ENCODE measurements at regions not wholly inside any gene's neighbourhood (a gene's known extent, or its start where the extent isn't known, plus 50 kb on each side); places are given as distances from the start of the nearest gene placed in this dataset.

GRCh38 chr2:3000125-3000524 lies 377.5 kb downstream of the EIPR1 start:
- POLR2A ChIA-PET = no interaction called here
- H3K4me1 Mint-ChIP-seq (ENCODE audit: low read depth) = no peaks in the 10 kb centered on the region
- H3K27me3 ChIP-seq (ENCODE audit: control insufficient read depth in 1 of 2, insufficient read depth in 2 of 2, low read length in 2 of 2) = peaks cover 0 to 3% of the 10 kb centered on the region in 2 experiments
- intact Hi-C loops (cut with DNase I, micrococcal nuclease) = no loop called here
- no peak overlapping the region for H3K4me3 Mint-ChIP-seq
- CTCF ChIA-PET = no interaction called here
- no peaks in the 10 kb centered on the region for H3K36me3 ChIP-seq (ENCODE audit: insufficient read depth, low read length)
- no peaks in the 10 kb centered on the region for H3K9me3 ChIP-seq (ENCODE audit: control insufficient read depth in 1 of 2, insufficient read depth in 1 of 2, low read length in 2 of 2)
- no peak for ATAC-seq (ENCODE audit: poor library complexity)
- TF ChIP-seq, protein P1, sequence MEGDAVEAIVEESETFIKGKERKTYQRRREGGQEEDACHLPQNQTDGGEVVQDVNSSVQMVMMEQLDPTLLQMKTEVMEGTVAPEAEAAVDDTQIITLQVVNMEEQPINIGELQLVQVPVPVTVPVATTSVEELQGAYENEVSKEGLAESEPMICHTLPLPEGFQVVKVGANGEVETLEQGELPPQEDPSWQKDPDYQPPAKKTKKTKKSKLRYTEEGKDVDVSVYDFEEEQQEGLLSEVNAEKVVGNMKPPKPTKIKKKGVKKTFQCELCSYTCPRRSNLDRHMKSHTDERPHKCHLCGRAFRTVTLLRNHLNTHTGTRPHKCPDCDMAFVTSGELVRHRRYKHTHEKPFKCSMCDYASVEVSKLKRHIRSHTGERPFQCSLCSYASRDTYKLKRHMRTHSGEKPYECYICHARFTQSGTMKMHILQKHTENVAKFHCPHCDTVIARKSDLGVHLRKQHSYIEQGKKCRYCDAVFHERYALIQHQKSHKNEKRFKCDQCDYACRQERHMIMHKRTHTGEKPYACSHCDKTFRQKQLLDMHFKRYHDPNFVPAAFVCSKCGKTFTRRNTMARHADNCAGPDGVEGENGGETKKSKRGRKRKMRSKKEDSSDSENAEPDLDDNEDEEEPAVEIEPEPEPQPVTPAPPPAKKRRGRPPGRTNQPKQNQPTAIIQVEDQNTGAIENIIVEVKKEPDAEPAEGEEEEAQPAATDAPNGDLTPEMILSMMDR (IDR thresholded peaks at IDR 0.05) = no peak
- H3K4me3 ChIP-seq (ENCODE audit: low read length) = no peak overlapping the region
- H3K27ac ChIP-seq (ENCODE audit: low read depth in 1 of 2, low read length in 2 of 2) = no peak overlapping the region
- H3K27me3 Mint-ChIP-seq = peaks cover 18% of the 10 kb centered on the region
- no peaks in the 10 kb centered on the region for H3K36me3 Mint-ChIP-seq (ENCODE audit: low read depth)
- DNase-seq = no peak
- no peaks in the 10 kb centered on the region for H3K4me1 ChIP-seq (ENCODE audit: insufficient read depth, low read length)
- no peaks in the 10 kb centered on the region for H3K9me3 Mint-ChIP-seq
- no peak overlapping the region for H3K27ac Mint-ChIP-seq

- Histone ChIP-seq H3K4me3 (ENCODE audit: low read length) (no peak overlapping the region), H3K9me3 (ENCODE audit: control insufficient read depth in 1 of 2, insufficient read depth in 1 of 2, low read length in 2 of 2) (no peaks in the 10 kb centered on the region), H3K4me1 (ENCODE audit: insufficient read depth, low read length) (no peaks in the 10 kb centered on the region), H3K36me3 (ENCODE audit: insufficient read depth, low read length) (no peaks in the 10 kb centered on the region), H3K27ac (ENCODE audit: low read depth in 1 of 2, low read length in 2 of 2) (no peak overlapping the region), H3K27me3 (ENCODE audit: control insufficient read depth in 1 of 2, insufficient read depth in 2 of 2, low read length in 2 of 2) (peaks cover 0 to 3% of the 10 kb centered on the region in 2 experiments)
- ChIA-PET CTCF (no interaction called here), POLR2A (no interaction called here)
- no peak overlapping the region for H3K27ac Mint-ChIP-seq
- H3K36me3 Mint-ChIP-seq (ENCODE audit: low read depth) = no peaks in the 10 kb centered on the region
- ATAC-seq (ENCODE audit: poor library complexity) (no peak), DNase-seq (no peak)
- peaks cover 11% of the 10 kb centered on the region for H3K27me3 Mint-ChIP-seq
- TF ChIP-seq, protein P1 (IDR thresholded peaks at IDR 0.05) = no peak
- no peak overlapping the region for H3K4me3 Mint-ChIP-seq
- intact Hi-C loops (cut with DNase I, micrococcal nuclease) = no loop called here
- H3K9me3 Mint-ChIP-seq = no peaks in the 10 kb centered on the region
- no peaks in the 10 kb centered on the region for H3K4me1 Mint-ChIP-seq (ENCODE audit: low read depth)
Measured at GRCh38 chr2:2998971-2999370, 378.6 kb downstream of the EIPR1 start.

DNA sequence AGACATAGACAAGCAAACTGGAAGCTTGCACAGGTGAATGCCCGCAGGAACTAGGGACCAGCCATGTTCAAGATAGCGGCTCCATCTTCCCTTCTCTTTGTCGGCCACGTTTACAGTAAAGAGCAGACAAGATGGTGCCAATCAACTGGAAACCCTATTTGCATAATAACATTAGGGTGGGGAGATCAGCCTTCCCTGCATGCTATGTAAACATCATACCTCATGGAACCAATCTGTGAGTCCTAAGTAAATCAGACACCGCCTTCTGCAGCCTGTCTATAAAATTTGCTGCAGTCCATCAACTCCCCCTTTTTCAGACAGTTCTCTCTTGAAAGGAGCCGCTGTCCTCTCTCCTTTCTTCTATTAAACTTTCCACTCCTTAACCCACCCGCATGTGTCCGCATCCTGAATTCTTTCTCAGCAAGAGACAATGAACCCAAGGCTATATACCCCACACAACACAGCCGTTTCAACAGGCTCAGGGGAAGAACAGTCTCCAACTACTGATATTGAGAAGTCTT lies 384.4 kb downstream of the EIPR1 start:
- Mint-ChIP-seq H3K27ac (no peak overlapping the region), H3K27me3 (peaks cover 8% of the 10 kb centered on the region), H3K4me1 (ENCODE audit: low read depth) (no peaks in the 10 kb centered on the region), H3K4me3 (no peak overlapping the region), H3K9me3 (no peaks in the 10 kb centered on the region), H3K36me3 (ENCODE audit: low read depth) (no peaks in the 10 kb centered on the region)
- TF ChIP-seq, protein P1 (IDR thresholded peaks at IDR 0.05) = no peak
- H3K9me3 ChIP-seq (ENCODE audit: control insufficient read depth in 1 of 2, insufficient read depth in 1 of 2, low read length in 2 of 2) = no peaks in the 10 kb centered on the region
- no peak for ATAC-seq (ENCODE audit: poor library complexity)
- ChIA-PET POLR2A (no interaction called here), CTCF (interaction anchor here (0.6 kb wide), 1 partner anchor 966 kb away, joined by 3 read pairs; no protein-coding TSS in a partner anchor)
- no peaks in the 10 kb centered on the region for H3K36me3 ChIP-seq (ENCODE audit: insufficient read depth, low read length)
- intact Hi-C loops (cut with DNase I, micrococcal nuclease) = no loop called here
- H3K4me3 ChIP-seq (ENCODE audit: low read length) = no peak overlapping the region
- H3K27ac ChIP-seq (ENCODE audit: low read depth in 1 of 2, low read length in 2 of 2) = no peak overlapping the region
- peaks cover 0 to 3% of the 10 kb centered on the region in 2 experiments for H3K27me3 ChIP-seq (ENCODE audit: control insufficient read depth in 1 of 2, insufficient read depth in 2 of 2, low read length in 2 of 2)
- no peak for DNase-seq
- no peaks in the 10 kb centered on the region for H3K4me1 ChIP-seq (ENCODE audit: insufficient read depth, low read length)

Data from CD4-positive, alpha-beta T cell (primary cell).